Stimulated activated CD4-positive, alpha-beta T cell treated with anti-CD3 and anti-CD28 coated beads, Interleukin-2, amount 100 ng/mL, for 4 hours (primary cell): ENCODE measurements at regions not wholly inside any gene's neighbourhood (a gene's known extent, or its start where the extent isn't known, plus 50 kb on each side); places are given as distances from the start of the nearest gene placed in this dataset.
"Not testable (repeated sequence)": the region's sequence is repeated elsewhere in the genome, so short reads cannot be mapped to it uniquely, and the experiment has no call there.

Experiments used
- DNase-seq: peaks from one replicate; pipeline ENCODE4 v3.0.0-alpha.2; 2020; ENCODE audit warnings: low read depth

- DNase-seq: not testable (repeated sequence)
These were observed 122.5 kb upstream of the FBXO28 start for GRCh38 chr1:223991297-223991857.

GRCh38 chr1:223961985-223962384 lies 116.2 kb upstream of the TP53BP2 start:
- DNase-seq: not testable (repeated sequence)

DNA sequence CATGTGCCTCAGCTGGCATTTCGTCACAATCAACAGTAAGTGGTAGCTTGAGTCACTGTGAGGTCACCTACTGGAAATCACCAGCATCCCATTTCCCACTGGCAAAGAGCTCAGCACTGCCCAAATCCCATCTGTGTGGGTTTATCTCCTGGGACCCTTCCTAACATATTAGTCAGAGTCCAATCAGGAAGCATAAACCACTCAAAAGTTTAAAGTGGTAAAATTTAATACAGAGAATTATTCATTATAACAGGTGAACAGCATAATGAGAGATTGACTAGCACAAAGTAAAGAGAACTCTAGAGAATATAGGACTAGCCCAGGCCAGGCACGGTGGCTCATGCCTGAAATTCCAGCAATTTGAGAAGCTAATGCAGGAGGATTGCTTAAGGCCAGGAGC lies 107.1 kb upstream of the TP53BP2 start:
- DNase-seq: not testable (repeated sequence)

DNA sequence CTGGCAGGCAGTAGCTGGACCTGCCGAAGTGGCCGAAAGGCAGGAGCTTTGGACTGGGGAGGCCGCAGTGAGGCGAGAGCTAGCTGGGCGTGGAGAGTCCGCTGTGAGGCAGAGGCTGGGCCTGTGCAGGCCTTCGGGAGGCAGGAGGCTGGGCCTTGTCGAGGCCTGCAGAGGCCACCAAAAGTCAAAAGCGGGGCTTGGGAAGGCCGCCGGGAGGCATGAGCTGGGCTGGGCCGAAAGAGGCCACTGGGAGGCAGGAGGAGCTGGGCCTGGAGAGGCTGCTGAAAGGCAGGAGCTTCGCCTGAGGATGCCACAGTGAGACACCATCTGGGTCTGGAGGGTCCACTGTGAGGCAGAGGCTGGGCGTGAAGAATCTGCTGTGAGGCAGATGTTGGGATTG lies 105.8 kb upstream of the TP53BP2 start:
- not testable (repeated sequence) for DNase-seq

- not testable (repeated sequence) for DNase-seq
These were observed 104.2 kb upstream of the TP53BP2 start for GRCh38 chr1:223949944-223950343.

GRCh38 chr1:223948041-223948440 lies 102.3 kb upstream of the TP53BP2 start:
- not testable (repeated sequence) for DNase-seq

- DNase-seq: not testable (repeated sequence)
These were observed 90.8 kb upstream of the TP53BP2 start for GRCh38 chr1:223936592-223936991.

- not testable (repeated sequence) for DNase-seq
These were observed 85.7 kb upstream of the TP53BP2 start for GRCh38 chr1:223931476-223931875.

- not testable (repeated sequence) for DNase-seq
These were observed 75.1 kb upstream of the TP53BP2 start for GRCh38 chr1:223920805-223921204.

DNA sequence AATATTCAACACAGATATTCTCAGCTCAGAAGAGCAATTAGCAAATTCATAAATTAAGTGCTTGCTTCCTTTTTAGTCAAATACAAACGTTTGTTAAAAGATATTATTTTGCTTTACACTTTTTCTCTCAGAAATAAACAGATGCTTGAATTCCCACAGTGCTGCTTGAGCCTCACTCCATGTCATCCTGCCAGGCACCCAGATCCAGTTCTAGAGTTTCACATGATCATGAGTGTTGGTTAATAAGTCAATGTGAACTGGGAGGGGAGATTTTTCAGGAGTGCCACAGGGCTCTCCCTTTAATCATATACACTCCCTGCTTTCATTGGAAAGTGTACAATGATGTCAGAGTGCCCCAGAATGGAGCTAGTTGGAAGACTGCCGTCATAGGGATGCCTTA lies 69.7 kb upstream of the TP53BP2 start:
- DNase-seq: not testable (repeated sequence)

DNA sequence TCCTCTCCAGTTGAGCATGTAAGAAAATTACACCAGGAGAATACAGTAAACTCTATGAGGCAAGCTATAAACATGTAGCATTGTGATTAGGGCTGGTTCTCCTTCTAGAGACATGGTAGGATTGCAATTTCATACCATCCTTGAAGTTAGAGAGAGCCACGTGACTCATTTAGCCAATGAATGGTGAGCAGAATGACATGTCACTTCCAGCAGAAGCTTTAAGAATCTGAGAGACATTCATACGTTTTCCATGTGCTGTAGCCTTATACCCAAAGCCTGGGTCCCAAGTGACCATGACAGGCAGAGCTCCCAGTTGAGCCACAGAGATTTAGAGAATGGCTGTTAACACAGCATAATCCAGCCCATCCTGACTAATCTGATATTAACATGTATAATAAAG lies 68.0 kb upstream of the TP53BP2 start:
- DNase-seq: not testable (repeated sequence)

DNA sequence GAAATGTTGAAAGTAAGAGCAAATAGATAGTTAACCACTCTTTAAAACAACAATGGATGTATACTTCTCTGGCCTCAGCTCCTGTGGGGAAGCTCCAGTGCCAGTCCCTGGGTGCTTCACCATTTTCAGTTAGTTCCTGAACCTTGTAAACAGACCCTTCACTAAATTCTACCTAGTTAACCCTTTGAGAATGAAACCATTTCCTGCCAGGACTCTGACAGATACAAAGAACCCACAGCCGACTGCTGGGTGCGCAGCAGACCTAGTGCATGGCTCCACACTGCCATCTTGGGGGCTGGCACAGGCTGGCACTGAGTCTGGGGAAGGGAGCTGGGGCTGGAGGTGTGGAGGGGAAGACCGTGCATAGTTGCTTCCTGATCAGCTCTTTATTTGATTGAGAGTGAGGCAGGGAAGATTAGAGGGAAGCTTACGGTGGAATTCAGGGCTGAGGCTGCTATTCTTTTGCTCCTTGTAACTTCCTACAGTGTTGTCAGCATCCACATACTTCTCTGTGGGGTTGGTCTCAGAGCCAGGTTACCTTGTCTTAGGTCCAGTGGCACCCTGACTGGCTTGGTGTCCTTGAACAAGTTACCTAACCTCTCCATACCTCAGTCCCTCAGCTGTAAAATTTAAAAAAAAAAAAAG lies 62.3 kb upstream of the TP53BP2 start:
- peak; percentile 15 for DNase-seq

GRCh38 chr1:223903221-223903620 lies 57.5 kb upstream of the TP53BP2 start:
- not testable (repeated sequence) for DNase-seq

DNA sequence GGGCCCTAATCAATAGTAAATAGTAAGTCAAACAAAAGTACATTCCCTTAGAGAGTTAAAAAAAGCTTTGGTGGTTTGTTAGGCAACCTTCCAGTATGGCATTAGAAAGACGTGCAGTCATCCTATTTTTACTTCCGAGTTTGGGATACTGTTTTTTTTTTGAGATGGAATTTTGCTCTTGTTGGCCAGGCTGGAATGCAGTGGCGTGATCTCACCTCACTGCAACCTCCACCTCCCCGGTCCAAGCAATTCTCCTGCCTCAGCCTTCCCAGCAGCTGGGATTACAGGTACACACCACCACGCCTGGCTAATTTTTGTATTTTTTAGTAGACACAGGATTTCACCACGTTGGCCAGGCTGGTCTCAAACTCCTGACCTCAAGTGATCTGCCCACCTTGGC lies 54.0 kb upstream of the TP53BP2 start:
- DNase-seq: not testable (repeated sequence)

DNA sequence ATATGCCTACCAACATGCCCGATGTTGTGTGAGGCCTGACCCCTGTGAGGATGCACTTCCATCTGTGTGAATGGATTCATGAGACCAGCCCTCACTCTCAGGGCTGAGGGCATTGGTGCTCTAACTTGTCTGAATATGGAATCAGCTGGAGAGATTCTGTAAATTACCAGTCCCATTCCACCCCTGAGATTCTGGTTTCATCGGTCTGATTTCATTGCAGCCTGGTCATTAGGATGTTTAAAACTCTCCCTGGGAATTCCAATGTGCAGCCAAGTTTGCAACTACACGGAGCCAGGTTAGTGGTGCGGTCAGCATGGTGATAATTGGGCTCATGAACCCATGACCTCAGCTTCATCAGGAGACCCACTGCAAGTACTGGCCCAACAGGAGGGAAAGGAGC lies 51.4 kb upstream of the TP53BP2 start:
- not testable (repeated sequence) for DNase-seq

- DNase-seq: not testable (repeated sequence)
These were observed 50.2 kb upstream of the TP53BP2 start for GRCh38 chr1:223895950-223896349.
